T-helper 2 cell treated with Interferon-gamma antibody and Interleukin-4, amounts not matched to agents 5 μg/mL and 100 μg/mL, for 36 hours (primary cell): ENCODE measurements at regions not wholly inside any gene's neighbourhood (a gene's known extent, or its start where the extent isn't known, plus 50 kb on each side); places are given as distances from the start of the nearest gene placed in this dataset.

Experiments
- DNase-seq: peaks from one replicate; pipeline ENCODE4 v3.0.0; 2021; ENCODE audit warnings: low spot score
- H3K27ac Mint-ChIP-seq: one replicate; pipeline ENCODE4 v1.8.0; 2021; ENCODE audit warnings: mild to moderate bottlenecking, mixed read lengths
- H3K27me3 Mint-ChIP-seq: one replicate; pipeline ENCODE4 v1.8.0; 2021; ENCODE audit warnings: low read depth, mixed read lengths
- H3K36me3 Mint-ChIP-seq: one replicate; pipeline ENCODE4 v1.8.0; 2021; ENCODE audit warnings: low read depth, mixed read lengths
- H3K4me1 Mint-ChIP-seq: one replicate; pipeline ENCODE4 v1.8.0; 2021; ENCODE audit warnings: low read depth, mixed read lengths
- H3K4me3 Mint-ChIP-seq: one replicate; pipeline ENCODE4 v1.8.0; 2022; ENCODE audit warnings: mild to moderate bottlenecking, moderate library complexity, mixed read lengths
- H3K9me3 Mint-ChIP-seq: one replicate; pipeline ENCODE4 v1.8.0; 2021; ENCODE audit warnings: mixed read lengths

GRCh38 chr3:14288833-14289451 lies 110.3 kb downstream of the LSM3 start:
- Mint-ChIP-seq H3K9me3 (no peaks in the 10 kb centered on the region), H3K4me3 (no peak overlapping the region), H3K27ac (no peak overlapping the region), H3K27me3 (peaks cover 4% of the 10 kb centered on the region), H3K4me1 (no peaks in the 10 kb centered on the region), H3K36me3 (no peaks in the 10 kb centered on the region)
- DNase-seq = no peak

GRCh38 chr3:14289590-14290461 lies 111.2 kb downstream of the LSM3 start:
- no peak for DNase-seq
- no peaks in the 10 kb centered on the region for H3K9me3 Mint-ChIP-seq
- H3K27ac Mint-ChIP-seq = no peak overlapping the region
- no peaks in the 10 kb centered on the region for H3K4me1 Mint-ChIP-seq
- no peak overlapping the region for H3K4me3 Mint-ChIP-seq
- no peaks in the 10 kb centered on the region for H3K36me3 Mint-ChIP-seq
- H3K27me3 Mint-ChIP-seq = peaks cover 4% of the 10 kb centered on the region

DNA sequence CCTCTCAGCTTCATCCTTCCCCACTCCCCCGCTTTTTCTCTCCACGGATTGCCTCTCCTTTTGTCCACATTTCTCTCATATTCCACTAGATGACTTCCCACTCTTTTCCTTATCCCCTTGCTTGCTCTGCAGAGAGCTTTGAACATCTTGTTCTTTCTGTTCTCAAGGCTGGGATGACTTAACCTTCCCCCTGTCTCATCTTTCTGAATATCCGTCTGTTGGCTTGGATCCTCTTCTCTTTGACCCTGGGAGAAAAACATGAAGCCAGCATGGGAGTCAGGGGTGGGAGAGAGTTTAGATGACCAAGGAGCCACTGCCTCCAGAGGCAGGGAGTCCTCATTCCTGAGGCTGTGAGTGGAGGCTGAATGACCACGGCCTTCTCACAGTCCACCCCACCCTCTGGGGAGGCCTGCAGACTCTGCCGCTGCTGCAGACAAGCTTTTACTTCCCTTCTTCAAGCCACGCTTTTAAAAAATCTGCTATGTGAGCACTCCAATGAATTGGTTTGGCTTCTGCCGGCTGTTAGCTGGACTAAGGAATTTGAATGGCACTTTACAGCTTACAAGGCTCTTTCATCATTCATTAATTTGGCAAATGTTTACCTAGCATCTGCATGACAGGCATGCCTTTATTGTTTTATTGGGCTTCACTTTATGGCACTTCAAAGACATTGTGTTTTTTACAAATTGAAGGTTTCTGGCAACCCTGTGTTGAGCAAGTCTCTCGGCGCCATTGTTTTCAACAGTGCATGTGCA lies 111.6 kb upstream of the SLC6A6 start:
- DNase-seq = no peak
- H3K4me1 Mint-ChIP-seq = no peaks in the 10 kb centered on the region
- no peak overlapping the region for H3K4me3 Mint-ChIP-seq
- peaks cover 4% of the 10 kb centered on the region for H3K27me3 Mint-ChIP-seq
- H3K27ac Mint-ChIP-seq = no peak overlapping the region
- no peaks in the 10 kb centered on the region for H3K36me3 Mint-ChIP-seq
- H3K9me3 Mint-ChIP-seq = no peaks in the 10 kb centered on the region

DNA sequence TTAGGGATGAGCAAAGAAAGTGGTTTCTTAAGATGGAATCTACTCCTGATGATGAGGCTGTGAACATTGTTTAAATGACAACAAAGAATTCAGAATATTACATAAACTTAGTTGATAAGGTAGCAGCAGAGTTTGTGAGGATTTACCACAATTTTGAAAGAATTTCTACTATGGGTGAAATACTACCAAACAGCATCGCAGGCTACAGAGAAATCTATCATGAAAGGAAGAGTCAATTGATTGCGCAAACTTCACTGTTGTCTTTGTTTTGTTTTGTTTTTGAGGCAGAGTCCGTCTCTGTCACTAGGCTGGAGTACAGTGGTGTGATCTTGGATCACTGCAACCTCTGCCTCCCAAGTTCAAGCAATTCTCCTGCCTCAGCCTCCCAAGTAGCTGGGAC lies 107.4 kb upstream of the SLC6A6 start:
- H3K27me3 Mint-ChIP-seq = peaks cover 2% of the 10 kb centered on the region
- no peaks in the 10 kb centered on the region for H3K36me3 Mint-ChIP-seq
- DNase-seq = no peak
- no peak overlapping the region for H3K27ac Mint-ChIP-seq
- H3K4me1 Mint-ChIP-seq = no peaks in the 10 kb centered on the region
- H3K9me3 Mint-ChIP-seq = no peaks in the 10 kb centered on the region
- H3K4me3 Mint-ChIP-seq = no peak overlapping the region

GRCh38 chr3:14295801-14296200 lies 106.6 kb upstream of the SLC6A6 start:
- H3K4me3 Mint-ChIP-seq = no peak overlapping the region
- no peaks in the 10 kb centered on the region for H3K9me3 Mint-ChIP-seq
- H3K27ac Mint-ChIP-seq = no peak overlapping the region
- no peak for DNase-seq
- H3K27me3 Mint-ChIP-seq = peaks cover 2% of the 10 kb centered on the region
- no peaks in the 10 kb centered on the region for H3K4me1 Mint-ChIP-seq
- no peaks in the 10 kb centered on the region for H3K36me3 Mint-ChIP-seq

DNA sequence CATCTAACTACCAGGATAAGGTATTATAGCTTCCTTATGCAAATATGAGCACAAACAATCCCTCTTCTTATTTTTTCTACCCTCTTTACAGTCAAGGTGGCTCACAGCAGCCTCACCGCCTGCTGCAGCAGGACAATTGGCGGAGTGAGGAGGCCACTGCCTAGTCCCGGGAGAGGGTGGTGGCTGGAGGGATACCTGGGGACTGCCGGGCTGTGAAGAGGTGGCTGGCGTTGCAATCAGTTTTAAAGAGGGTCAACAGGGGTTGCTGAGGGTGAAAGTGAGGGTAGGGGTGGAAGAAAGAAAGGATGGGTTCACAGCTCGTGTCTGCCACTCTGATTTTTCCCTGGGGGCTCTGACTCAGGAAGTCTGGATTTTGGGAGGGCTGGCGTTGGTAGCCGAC lies 105.1 kb upstream of the SLC6A6 start:
- Mint-ChIP-seq H3K36me3 (no peaks in the 10 kb centered on the region), H3K27me3 (peaks cover 3% of the 10 kb centered on the region), H3K27ac (no peak overlapping the region), H3K4me3 (no peak overlapping the region), H3K4me1 (no peaks in the 10 kb centered on the region), H3K9me3 (no peaks in the 10 kb centered on the region)
- no peak for DNase-seq

DNA sequence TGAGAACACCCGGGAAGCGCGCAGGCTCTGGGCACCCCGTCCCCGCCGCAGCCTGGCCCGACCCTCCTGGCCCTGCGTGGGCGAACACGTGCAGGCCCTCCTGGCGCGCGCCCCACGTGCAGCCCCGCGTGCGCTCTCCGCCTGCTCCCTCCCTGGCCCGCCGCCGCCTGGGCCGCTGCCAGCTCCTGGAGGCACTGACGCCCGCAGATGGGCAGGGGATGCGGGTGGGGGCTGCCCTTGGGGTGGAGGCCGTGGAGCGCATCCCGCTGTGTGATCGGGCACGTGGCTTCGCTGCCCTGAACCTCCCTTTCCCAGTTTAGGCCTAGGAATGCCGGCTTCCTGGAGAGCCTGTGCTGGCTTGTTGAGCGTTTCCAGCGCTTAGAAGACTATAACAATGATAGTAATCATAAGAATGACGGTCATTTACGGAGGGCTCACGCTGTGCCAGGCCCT lies 104.6 kb upstream of the SLC6A6 start:
- Mint-ChIP-seq H3K27ac (no peak overlapping the region), H3K4me1 (no peaks in the 10 kb centered on the region), H3K4me3 (no peak overlapping the region), H3K9me3 (no peaks in the 10 kb centered on the region), H3K36me3 (no peaks in the 10 kb centered on the region), H3K27me3 (peaks cover 3% of the 10 kb centered on the region)
- DNase-seq = no peak

DNA sequence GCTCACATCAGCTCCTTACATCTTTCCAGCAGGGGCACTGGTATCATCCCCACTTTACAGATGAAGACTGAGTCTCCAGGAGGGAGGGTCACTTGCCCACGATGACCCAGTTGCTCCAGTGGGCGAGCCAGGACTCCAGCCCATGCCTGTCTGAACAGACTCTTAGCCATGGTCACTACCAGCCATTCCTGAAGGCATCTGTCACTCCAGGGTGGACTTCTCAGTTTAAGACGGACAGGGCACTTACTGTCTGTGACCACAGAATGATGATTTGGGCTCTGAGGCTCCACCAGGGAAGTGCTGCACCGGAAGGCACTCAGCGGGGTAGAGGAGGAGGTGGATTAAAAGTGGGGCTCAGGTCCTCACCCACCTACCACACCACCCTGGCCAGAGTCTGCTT lies 104.0 kb upstream of the SLC6A6 start:
- no peak for DNase-seq
- H3K9me3 Mint-ChIP-seq = no peaks in the 10 kb centered on the region
- H3K36me3 Mint-ChIP-seq = no peaks in the 10 kb centered on the region
- H3K4me1 Mint-ChIP-seq = peaks cover 3% of the 10 kb centered on the region
- H3K4me3 Mint-ChIP-seq = no peak overlapping the region
- H3K27me3 Mint-ChIP-seq = peaks cover 3% of the 10 kb centered on the region
- no peak overlapping the region for H3K27ac Mint-ChIP-seq

DNA sequence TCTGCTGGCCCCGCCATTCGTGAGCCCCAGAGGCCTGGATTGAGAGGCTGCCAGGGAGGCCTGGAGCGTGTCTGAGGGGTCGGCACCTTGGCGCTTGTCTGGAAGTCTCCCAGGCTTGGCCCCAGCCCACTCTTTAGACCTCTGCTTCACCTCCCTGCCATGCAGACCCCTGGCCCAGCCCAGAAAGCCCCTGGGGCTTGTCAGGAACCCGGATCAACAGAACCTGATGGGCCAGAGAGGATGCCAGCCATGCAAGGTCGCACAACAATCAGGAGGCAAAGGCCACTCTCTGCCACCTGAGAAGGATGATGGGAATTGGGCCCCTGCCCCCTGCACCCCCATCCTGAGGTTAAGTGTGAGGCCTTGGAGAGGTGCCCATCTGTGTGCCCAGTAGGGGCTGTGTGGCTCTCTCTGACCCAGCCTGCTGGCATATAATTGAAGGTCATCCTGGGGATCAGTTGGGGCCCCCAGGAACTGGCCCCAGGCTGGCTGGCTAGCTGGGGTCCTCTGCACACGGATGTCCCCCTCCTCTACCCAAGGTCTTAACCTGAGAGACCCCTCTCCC lies 103.3 kb upstream of the SLC6A6 start:
- H3K27ac Mint-ChIP-seq = no peak overlapping the region
- DNase-seq = no peak
- H3K9me3 Mint-ChIP-seq = no peaks in the 10 kb centered on the region
- no peaks in the 10 kb centered on the region for H3K36me3 Mint-ChIP-seq
- no peak overlapping the region for H3K4me3 Mint-ChIP-seq
- H3K27me3 Mint-ChIP-seq = peaks cover 3% of the 10 kb centered on the region
- H3K4me1 Mint-ChIP-seq = peaks cover 5% of the 10 kb centered on the region

GRCh38 chr3:14299767-14300166 lies 102.6 kb upstream of the SLC6A6 start:
- no peak for DNase-seq
- no peaks in the 10 kb centered on the region for H3K9me3 Mint-ChIP-seq
- no peak overlapping the region for H3K27ac Mint-ChIP-seq
- H3K4me3 Mint-ChIP-seq = no peak overlapping the region
- peaks cover 3% of the 10 kb centered on the region for H3K27me3 Mint-ChIP-seq
- H3K4me1 Mint-ChIP-seq = peaks cover 5% of the 10 kb centered on the region
- no peaks in the 10 kb centered on the region for H3K36me3 Mint-ChIP-seq

DNA sequence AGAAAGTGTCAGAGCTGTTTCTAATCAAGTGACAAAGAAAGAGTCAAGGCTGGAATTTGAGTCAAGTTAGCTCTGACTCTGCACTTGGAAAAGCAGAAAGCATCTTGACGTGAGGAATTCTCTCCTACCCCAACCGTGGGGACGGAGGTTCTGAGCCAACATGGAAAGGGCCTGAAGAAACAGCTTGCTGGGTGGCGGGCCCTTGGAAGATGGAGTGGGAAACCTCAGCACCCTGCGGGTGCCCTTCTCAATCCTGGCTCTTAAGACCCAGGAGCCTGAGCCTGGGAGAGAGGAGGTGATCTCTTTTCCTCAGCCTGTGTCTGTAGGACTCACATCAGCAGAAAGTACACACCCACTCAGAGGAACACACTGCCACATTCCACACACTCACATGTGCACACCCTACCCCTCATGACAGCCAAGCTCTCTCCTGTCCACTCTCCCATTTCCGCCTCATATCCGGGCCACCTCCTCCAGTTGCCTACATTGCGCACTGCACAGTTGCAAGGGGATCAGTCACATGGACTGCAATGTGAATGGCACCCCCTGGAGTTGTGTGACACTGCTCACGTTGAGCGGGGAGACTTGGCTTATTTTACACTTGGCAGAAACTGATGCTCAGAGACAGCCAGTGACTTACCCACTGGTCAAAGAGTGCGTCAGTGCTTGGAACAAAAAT lies 101.5 kb upstream of the SLC6A6 start:
- Mint-ChIP-seq H3K36me3 (no peaks in the 10 kb centered on the region), H3K4me3 (no peak overlapping the region), H3K27ac (no peak overlapping the region), H3K9me3 (no peaks in the 10 kb centered on the region), H3K27me3 (peaks cover 6% of the 10 kb centered on the region), H3K4me1 (peaks cover 5% of the 10 kb centered on the region)
- DNase-seq = no peak

DNA sequence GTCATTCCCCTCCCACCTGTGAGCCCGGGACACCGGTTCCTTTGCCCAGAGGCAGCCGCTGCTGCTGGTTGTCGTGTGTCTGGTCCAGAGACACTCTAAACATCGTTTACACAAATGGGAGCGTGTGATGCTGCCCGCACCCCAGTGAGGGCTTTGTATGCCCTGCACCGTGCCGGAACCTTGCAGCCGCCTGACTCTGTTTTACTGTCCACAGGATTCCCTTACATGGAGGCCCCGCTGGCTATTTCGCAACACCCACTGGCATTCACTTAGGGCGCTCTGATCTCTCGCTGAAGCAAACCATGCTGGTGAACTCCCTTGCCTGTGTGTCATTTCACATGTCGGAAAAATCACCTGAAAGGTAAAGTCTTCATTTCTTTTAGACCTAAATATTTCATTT lies 100.8 kb upstream of the SLC6A6 start:
- peaks cover 7% of the 10 kb centered on the region for H3K27me3 Mint-ChIP-seq

GRCh38 chr3:14303336-14304100 lies 98.9 kb upstream of the SLC6A6 start:
- Mint-ChIP-seq H3K9me3 (no peaks in the 10 kb centered on the region), H3K27me3 (peaks cover 7% of the 10 kb centered on the region), H3K4me1 (peaks cover 5% of the 10 kb centered on the region), H3K36me3 (no peaks in the 10 kb centered on the region), H3K27ac (peak overlapping the region; percentile 5), H3K4me3 (no peak overlapping the region)
- no peak for DNase-seq

More for the DNA sequence above, 100.8 kb upstream of the SLC6A6 start:
- Mint-ChIP-seq H3K36me3 (no peaks in the 10 kb centered on the region), H3K4me1 (peaks cover 5% of the 10 kb centered on the region), H3K4me3 (no peak overlapping the region), H3K9me3 (no peaks in the 10 kb centered on the region), H3K27ac (no peak overlapping the region)
- no peak for DNase-seq
